Fibroblast of skin of left quadriceps (primary cell): ENCODE measurements at regions not wholly inside any gene's neighbourhood (a gene's known extent, or its start where the extent isn't known, plus 50 kb on each side); places are given as distances from the start of the nearest gene placed in this dataset.

Experiments
- DNase-seq, 2 experiments: peaks; one replicate each; pipeline ENCODE4 v3.0.0-alpha.2; 2013; ENCODE audit warnings: low read depth in 2 of 2

GRCh38 chr1:234975941-234976860 lies 152.4 kb downstream of the TOMM20 start:
- DNase-seq: no peak

- DNase-seq: peak; percentile 66 to 70
Observed at GRCh38 chr1:234975122-234975940, 153.3 kb downstream of the TOMM20 start.

DNA sequence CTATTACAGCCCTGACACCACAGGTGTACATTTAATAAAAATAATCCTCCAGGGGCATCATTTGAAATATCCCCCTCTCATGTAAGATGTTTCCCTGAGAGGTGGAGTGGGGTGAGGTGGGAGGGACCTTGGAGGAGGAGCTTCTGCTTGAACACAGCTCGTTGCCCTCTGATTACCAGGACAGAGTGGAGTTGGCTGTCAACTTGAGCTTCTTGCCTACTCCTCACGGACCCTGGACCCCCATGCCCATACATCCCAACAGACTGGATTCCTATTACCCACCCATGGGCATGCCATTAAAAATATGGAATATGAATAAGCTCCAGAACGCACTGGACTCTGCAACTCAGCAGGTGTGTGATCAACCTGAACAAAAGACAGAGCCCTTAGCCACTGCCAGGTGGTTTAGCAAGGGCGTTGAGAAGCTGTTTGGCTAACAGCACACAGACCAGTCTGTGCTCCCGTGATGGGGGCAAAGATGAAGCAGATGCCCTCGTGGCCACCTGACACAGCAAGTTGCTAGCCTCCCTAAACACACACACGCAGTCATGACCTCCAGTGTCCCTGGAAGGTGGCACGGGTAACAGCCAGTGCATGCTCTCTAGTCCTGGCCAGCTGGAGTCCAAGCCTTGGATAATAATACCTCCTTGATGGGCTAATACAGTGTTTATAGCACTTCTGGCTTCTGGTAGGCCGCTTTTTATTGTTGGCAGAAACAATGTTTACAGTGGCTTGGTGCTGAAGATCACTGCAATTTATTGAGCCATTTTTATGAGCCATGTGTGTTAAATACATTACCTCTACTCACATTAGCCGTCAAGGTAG lies 155.0 kb downstream of the TOMM20 start:
- no peak for DNase-seq

GRCh38 chr1:234972411-234973191 lies 156.0 kb downstream of the TOMM20 start:
- no peak for DNase-seq

- no peak for DNase-seq
Observed at GRCh38 chr1:234971586-234972297, 156.9 kb downstream of the TOMM20 start.

GRCh38 chr1:234970731-234971476 lies 157.7 kb downstream of the TOMM20 start:
- DNase-seq: peak; percentile 98

DNA sequence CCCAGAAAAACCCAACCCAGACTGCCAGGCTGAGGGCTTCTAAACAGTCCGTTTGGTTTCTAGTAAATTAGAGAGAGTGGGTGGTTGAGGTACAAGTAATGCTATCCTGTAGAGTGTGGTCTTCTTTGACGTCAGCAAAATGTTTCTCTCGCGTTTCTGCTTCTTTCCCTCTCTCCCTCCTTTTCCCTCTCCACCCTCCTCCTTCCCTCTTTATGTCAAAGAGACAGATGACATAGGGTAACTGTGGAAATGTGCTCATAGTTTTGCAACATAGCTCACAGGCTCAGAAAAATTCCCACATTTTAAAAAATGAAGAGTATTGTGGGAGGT lies 158.3 kb downstream of the TOMM20 start:
- DNase-seq: no peak

GRCh38 chr1:234969581-234970400 lies 158.8 kb downstream of the TOMM20 start:
- DNase-seq: peak in 1 of 2 experiments; percentile 81

- no peak for DNase-seq
Observed at GRCh38 chr1:234969011-234969441, 159.6 kb downstream of the TOMM20 start.

DNA sequence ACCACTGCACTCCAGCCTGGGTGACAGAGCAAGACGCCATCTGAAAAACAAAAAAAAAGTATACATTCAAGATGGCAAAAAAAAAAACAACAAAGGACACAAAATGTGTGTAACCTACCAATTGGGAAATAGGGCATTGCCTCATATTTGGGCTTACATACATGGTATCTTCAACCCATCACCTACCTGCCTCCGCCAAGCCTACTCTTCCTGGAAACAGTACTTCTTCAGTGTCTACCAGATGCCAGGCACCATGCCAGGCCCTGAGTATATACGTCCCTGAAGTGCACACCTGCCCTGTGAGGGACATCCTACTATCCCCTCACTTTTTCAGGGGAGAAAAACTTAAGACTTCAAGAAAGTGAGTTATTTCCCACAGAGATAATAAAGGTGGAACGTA lies 160.2 kb downstream of the TOMM20 start:
- no peak for DNase-seq

GRCh38 chr1:234967121-234967520 lies 161.5 kb downstream of the TOMM20 start:
- DNase-seq: no peak

DNA sequence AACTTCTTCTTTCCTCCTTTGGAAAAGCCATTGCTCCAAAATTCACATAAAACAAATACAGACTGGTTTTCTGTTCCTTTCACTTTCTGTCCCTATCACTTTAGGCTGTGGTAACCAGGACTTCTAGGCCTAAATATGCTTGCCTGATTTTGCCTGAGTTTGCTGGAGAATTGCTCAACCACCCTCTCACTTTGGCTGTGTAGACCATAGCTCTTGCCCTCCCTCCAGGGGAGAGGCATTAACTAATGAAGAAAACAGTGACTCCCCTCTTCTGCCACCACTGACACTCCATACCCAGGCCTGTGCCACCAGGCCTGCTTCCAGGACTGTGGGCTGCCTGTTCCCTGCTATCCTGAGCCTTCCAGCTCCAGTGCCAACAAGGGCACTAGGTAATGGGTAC lies 163.5 kb downstream of the TOMM20 start:
- DNase-seq: no peak

DNA sequence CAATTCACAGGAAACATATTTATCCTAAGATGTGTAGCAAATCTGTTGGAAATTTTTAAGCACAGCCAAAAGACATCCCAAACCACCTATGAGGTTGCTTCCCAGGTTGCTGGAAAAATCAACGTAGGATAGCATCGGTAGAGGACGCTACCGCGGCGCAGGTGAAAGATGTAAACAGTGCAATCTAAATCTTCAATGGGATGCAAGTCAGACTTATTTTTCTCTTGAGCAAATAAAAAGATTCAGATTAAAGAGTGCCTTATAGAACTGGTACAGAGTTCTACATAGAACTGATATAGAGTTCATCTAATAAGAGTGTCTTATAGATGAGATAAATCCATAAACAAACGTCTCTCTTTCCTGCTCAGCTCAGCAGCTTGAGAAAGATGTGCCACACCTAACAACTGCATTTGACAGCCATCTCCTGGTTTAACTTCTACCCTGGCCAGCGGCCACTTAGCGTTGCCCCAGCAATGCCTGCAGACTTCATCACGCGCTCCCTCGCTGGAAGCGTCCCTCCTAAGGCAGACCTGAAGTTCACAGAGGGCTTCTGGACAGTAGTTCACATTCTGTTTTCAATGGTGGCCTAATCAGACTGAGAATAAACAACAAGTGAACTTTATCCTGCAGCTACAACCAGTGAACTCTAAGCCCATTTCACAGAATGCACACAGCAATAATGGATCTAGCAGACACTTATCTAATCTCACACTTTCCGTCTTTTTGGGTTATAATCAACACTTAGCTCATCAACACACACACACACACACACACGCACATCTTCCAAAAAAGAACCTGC lies 164.5 kb downstream of the TOMM20 start:
- no peak for DNase-seq

DNA sequence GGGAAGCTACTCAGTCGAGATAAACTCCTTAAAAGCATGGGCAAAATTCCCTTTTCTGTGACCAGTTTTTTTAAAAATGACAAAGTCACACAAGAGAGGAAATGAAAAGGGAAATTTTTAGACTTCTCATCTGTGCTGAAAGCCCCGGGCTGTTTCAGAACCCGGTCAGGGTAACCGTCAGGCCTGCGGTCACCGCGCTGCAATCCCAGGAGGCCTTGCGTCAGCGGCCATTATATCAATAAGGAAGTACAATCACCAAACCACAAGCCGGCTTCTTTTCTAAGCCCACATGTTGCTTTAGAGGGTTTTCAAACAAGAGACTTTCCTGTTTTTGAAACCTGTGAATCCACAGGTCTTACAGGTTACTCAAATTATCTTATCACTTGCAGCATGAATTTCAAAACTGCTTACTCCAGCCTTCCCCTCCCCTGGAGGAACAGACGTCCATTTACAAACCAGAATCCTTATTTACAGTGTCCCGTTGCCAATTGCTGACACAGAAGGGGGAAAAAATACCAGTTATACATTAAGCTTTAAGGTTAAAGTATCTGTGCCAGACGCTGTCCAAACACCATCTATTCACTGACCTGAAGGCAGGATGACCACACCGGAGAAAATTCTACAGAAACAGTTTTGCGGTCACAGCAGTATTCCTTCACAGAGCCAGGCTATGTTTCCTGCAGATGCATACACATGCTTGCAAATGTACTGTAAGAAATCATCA lies 165.3 kb downstream of the TOMM20 start:
- DNase-seq: peak; percentile 74 to 75

DNA sequence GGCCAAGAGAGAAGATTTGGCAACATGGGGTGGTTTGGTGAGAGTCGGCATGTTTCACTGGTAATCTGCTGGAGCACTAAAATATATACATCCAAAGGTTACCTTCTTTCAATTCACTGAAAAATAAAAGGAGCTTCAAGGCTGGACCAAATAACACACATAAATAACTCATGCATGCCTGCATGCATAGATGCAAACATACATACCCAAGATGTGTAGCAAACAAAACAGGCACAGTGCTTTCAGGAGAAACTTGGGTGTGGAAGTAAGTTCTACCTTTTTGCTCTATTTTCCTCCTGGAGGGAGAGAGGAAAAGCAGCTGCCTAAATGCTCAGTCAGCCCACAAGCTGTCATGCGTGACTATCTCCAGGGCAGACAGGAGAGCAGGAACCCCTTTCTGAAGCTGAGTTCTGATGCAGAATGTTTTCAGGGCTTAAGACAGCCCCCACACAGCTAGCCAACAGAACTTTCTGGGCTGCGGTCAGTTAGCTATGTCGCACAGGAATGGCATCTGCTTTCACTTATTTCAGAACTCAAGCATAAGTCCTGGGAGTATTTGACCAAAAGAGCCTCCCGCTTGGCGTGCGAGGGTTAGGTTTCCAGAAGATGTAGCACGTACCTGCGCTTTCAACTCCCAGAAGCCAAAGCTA lies 166.2 kb downstream of the TOMM20 start:
- DNase-seq: peak; percentile 99

GRCh38 chr1:234961456-234962339 lies 166.9 kb downstream of the TOMM20 start:
- DNase-seq: peak; percentile 81 to 82
